Neuronal stem cell (in vitro differentiated cells): ENCODE measurements at regions not wholly inside any gene's neighbourhood (a gene's known extent, or its start where the extent isn't known, plus 50 kb on each side); places are given as distances from the start of the nearest gene placed in this dataset.

ENCODE experiments used
- DNase-seq: peaks from one replicate; pipeline ENCODE4 v3.0.0-alpha.2; 2013; ENCODE audit warnings: low spot score
- H2AFZ ChIP-seq: one replicate; pipeline ENCODE4 v1.6.1; 2013; ENCODE audit warnings: mild to moderate bottlenecking, low read length, inconsistent platforms
- H2AK5ac ChIP-seq: 2 replicates; pipeline ENCODE4 v1.6.1; 2013; ENCODE audit warnings: low read depth, mild to moderate bottlenecking, inconsistent platforms, low read length, moderate library complexity, mixed read lengths
- H2BK120ac ChIP-seq: 2 replicates; pipeline ENCODE4 v1.6.1; 2013; ENCODE audit warnings: low read depth, mild to moderate bottlenecking, inconsistent platforms, low read length, moderate library complexity, mixed read lengths
- H2BK12ac ChIP-seq: one replicate; pipeline ENCODE4 v1.6.1; 2013; ENCODE audit warnings: low read length, inconsistent platforms
- H2BK15ac ChIP-seq: 2 replicates; pipeline ENCODE4 v1.6.1; 2013; ENCODE audit warnings: mild to moderate bottlenecking, low read length, inconsistent platforms, mixed read lengths
- H2BK5ac ChIP-seq: one replicate; pipeline ENCODE4 v1.6.1; 2013; ENCODE audit warnings: inconsistent platforms, mild to moderate bottlenecking, low read length, moderate library complexity
- H3K14ac ChIP-seq: one replicate; pipeline ENCODE4 v1.6.1; 2013; ENCODE audit warnings: low read length, inconsistent platforms
- H3K18ac ChIP-seq: 2 replicates; pipeline ENCODE4 v1.6.1; 2013; ENCODE audit warnings: low read length, inconsistent platforms
- H3K23ac ChIP-seq: 2 replicates; pipeline ENCODE4 v1.6.1; 2013; ENCODE audit warnings: low read depth, mild to moderate bottlenecking, mixed read lengths, low read length, inconsistent platforms; ENCODE audit not compliant: poor library complexity
- H3K27ac ChIP-seq: replicated peaks from 3 replicates; pipeline ENCODE4 v1.5.1; 2013; ENCODE audit warnings: low read length, inconsistent platforms
- H3K27me3 ChIP-seq, 3 experiments: 2 replicates each; pipeline ENCODE4 v1.6.1; 2013; ENCODE audit warnings: low read length in 3 of 3, mild to moderate bottlenecking in 2 of 3, inconsistent platforms in 1 of 3, low read depth in 1 of 3, mixed read lengths in 1 of 3, moderate library complexity in 1 of 3; ENCODE audit not compliant: control insufficient read depth in 3 of 3, insufficient read depth in 3 of 3
- H3K36me3 ChIP-seq, 2 donors: replicated peaks in 1 of 2; 2 replicates each; pipeline ENCODE4 v1.6.1; 2013; ENCODE audit warnings: low read length in 2 of 2; ENCODE audit not compliant: control insufficient read depth in 2 of 2, insufficient read depth in 2 of 2
- H3K4ac ChIP-seq: 2 replicates; pipeline ENCODE4 v1.6.1; 2013; ENCODE audit warnings: inconsistent platforms, mild to moderate bottlenecking, low read length, moderate library complexity
- H3K4me1 ChIP-seq, 2 donors: 1 replicate in 1 of 2; 2 replicates in 1 of 2; pipeline ENCODE4 v1.6.1; 2013; ENCODE audit warnings: low read length in 2 of 2, low read depth in 1 of 2; ENCODE audit not compliant: control insufficient read depth in 2 of 2, insufficient read depth in 1 of 2
- H3K4me2 ChIP-seq: one replicate; pipeline ENCODE4 v1.6.1; 2013; ENCODE audit warnings: mild to moderate bottlenecking, low read length, inconsistent platforms; ENCODE audit not compliant: insufficient read depth, poor library complexity, severe bottlenecking
- H3K4me3 ChIP-seq, 2 donors: 2 replicates each; pipeline ENCODE4 v1.5.1; 2013; ENCODE audit warnings: low read length in 2 of 2, mild to moderate bottlenecking in 2 of 2, inconsistent platforms in 1 of 2, moderate library complexity in 1 of 2
- H3K79me1 ChIP-seq: one replicate; pipeline ENCODE4 v1.6.1; 2013; ENCODE audit warnings: low read depth, mild to moderate bottlenecking, inconsistent platforms, low read length, moderate library complexity
- H3K9ac ChIP-seq: one replicate; pipeline ENCODE4 v1.6.1; 2013; ENCODE audit warnings: mild to moderate bottlenecking, low read depth, low read length, inconsistent platforms; ENCODE audit not compliant: poor library complexity
- H3K9me3 ChIP-seq, 2 donors: replicated peaks in 1 of 2; 2 replicates each; pipeline versions ENCODE3 to v1.6.1; 2013; ENCODE audit warnings: low read length in 2 of 2, mild to moderate bottlenecking in 2 of 2, inconsistent platforms in 1 of 2, low read depth in 1 of 2, mixed read lengths in 1 of 2, moderate library complexity in 1 of 2; ENCODE audit not compliant: control insufficient read depth in 2 of 2, insufficient read depth in 1 of 2
- H4K8ac ChIP-seq: one replicate; pipeline ENCODE4 v1.6.1; 2013; ENCODE audit warnings: low read depth, mild to moderate bottlenecking, inconsistent platforms, low read length, moderate library complexity
- H4K91ac ChIP-seq: one replicate; pipeline ENCODE4 v1.6.1; 2013; ENCODE audit warnings: low read length, low read depth, mild to moderate bottlenecking, inconsistent platforms; ENCODE audit not compliant: poor library complexity
- WGBS, 2 donors: extraction: QIAGEN DNeasy Blood & Tissue Kit; methylation state at CpG; one replicate each; pipeline ENCODE4 v1.1.7; 2013; ENCODE audit warnings: missing lambda C conversion rate in 2 of 2, mixed read lengths in 1 of 2; ENCODE audit not compliant: insufficient read length in 2 of 2, insufficient replicate concordance in 1 of 2; ENCODE audit errors: extremely low coverage in 2 of 2; 5-methylcytosine and 5-hydroxymethylcytosine counted together

GRCh38 chr2:207319316-207319715 lies 153.6 kb upstream of the KLF7 start:
- Histone ChIP-seq H3K4me2 (no peak overlapping the region), H2BK15ac (no peak overlapping the region)

GRCh38 chr2:207320381-207321159 lies 154.8 kb upstream of the KLF7 start:
- Histone ChIP-seq H3K9me3 (peaks cover 0 to 2% of the 10 kb centered on the region in 2 donors), H2BK15ac (no peak overlapping the region), H3K27ac (no peak overlapping the region), H2AK5ac (no peak overlapping the region), H3K23ac (no peak overlapping the region), H2BK120ac (no peak overlapping the region), H3K4me2 (no peak overlapping the region), H3K9ac (no peak overlapping the region), H4K8ac (no peak overlapping the region), H3K27me3 (no peaks in the 10 kb centered on the region), H3K4me3 (no peak overlapping the region), H3K4me1 (peaks cover 0 to 13% of the 10 kb centered on the region in 2 donors), H2BK12ac (no peak overlapping the region), H3K79me1 (no peaks in the 10 kb centered on the region), H3K14ac (no peak overlapping the region), H3K18ac (no peak overlapping the region), H4K91ac (no peak overlapping the region), H2AFZ (peak overlapping the region; percentile 27), H3K36me3 (no peaks in the 10 kb centered on the region), H3K4ac (no peak overlapping the region), H2BK5ac (no peak overlapping the region)
- no peak for DNase-seq
- WGBS, 2 donors: no CpG with 5 or more reads among the region's 5 CpGs

More at GRCh38 chr2:207319316-207319715, 153.6 kb upstream of the KLF7 start:
- no peak for DNase-seq
- H3K4me3 ChIP-seq: no peak overlapping the region
- no peak overlapping the region for H3K18ac ChIP-seq
- H2BK5ac ChIP-seq: no peak overlapping the region
- no peak overlapping the region for H3K23ac ChIP-seq
- no peak overlapping the region for H3K27ac ChIP-seq
- H2BK120ac ChIP-seq: no peak overlapping the region
- no peak overlapping the region for H2BK12ac ChIP-seq
- H3K9ac ChIP-seq: no peak overlapping the region
- no peak overlapping the region for H3K4ac ChIP-seq
- peaks cover 0 to 2% of the 10 kb centered on the region in 2 donors for H3K9me3 ChIP-seq
- no peaks in the 10 kb centered on the region for H3K36me3 ChIP-seq
- no peak overlapping the region for H4K91ac ChIP-seq
- H2AK5ac ChIP-seq: peak overlapping the region; percentile 28
- H3K79me1 ChIP-seq: no peaks in the 10 kb centered on the region
- peaks cover 0 to 19% of the 10 kb centered on the region in 2 donors for H3K4me1 ChIP-seq
- no peaks in the 10 kb centered on the region for H3K27me3 ChIP-seq
- no peak overlapping the region for H2AFZ ChIP-seq
- H3K14ac ChIP-seq: no peak overlapping the region
- H4K8ac ChIP-seq: no peak overlapping the region

DNA sequence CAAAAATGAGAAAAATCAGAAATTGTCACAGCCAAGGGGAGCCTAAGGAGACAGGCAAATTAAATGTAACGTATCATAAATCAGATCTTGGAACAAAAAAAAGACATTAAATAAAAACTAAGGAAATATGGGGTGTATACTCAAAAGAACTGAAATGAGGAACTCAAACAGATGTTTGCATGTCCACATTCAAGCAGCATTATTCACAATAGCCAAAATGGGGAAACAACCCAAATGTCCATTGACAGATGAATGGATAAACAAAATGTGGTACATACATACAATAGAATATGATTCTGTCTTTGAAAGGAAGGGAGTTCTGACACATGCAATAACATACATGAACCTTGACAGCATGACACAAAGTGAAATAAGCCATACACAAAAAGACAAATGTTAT lies 155.8 kb upstream of the KLF7 start:
- Histone ChIP-seq H3K14ac (no peak overlapping the region), H2BK5ac (no peak overlapping the region), H2BK120ac (no peak overlapping the region), H3K4ac (no peak overlapping the region), H4K8ac (no peak overlapping the region), H2BK12ac (no peak overlapping the region), H3K79me1 (no peaks in the 10 kb centered on the region), H3K27ac (no peak overlapping the region), H3K4me1 (peaks cover 0 to 4% of the 10 kb centered on the region in 2 donors), H3K27me3 (no peaks in the 10 kb centered on the region), H3K36me3 (no peaks in the 10 kb centered on the region), H3K9me3 (peaks cover 0 to 2% of the 10 kb centered on the region in 2 donors), H4K91ac (no peak overlapping the region), H3K23ac (no peak overlapping the region), H3K4me2 (no peak overlapping the region), H3K18ac (no peak overlapping the region), H2AK5ac (no peak overlapping the region), H3K4me3 (no peak overlapping the region), H2BK15ac (no peak overlapping the region), H3K9ac (no peak overlapping the region), H2AFZ (no peak overlapping the region)
- WGBS, 2 donors: no CpG with 5 or more reads among the region's 1 CpG
- DNase-seq: no peak

- Histone ChIP-seq H4K91ac (no peak overlapping the region), H3K27me3 (no peaks in the 10 kb centered on the region), H3K4me3 (no peak overlapping the region), H3K9ac (no peak overlapping the region), H2AK5ac (no peak overlapping the region), H3K4me2 (no peak overlapping the region), H3K79me1 (no peaks in the 10 kb centered on the region), H3K27ac (no peak overlapping the region), H3K14ac (no peak overlapping the region), H3K4ac (no peak overlapping the region), H4K8ac (no peak overlapping the region), H3K9me3 (peaks cover 0 to 2% of the 10 kb centered on the region in 2 donors), H2BK5ac (no peak overlapping the region), H3K18ac (no peak overlapping the region), H3K36me3 (no peaks in the 10 kb centered on the region), H2BK120ac (no peak overlapping the region), H2BK15ac (no peak overlapping the region), H3K4me1 (no peaks in the 10 kb centered on the region), H3K23ac (no peak overlapping the region), H2AFZ (no peak overlapping the region), H2BK12ac (no peak overlapping the region)
- no CpG with 5 or more reads among the region's 1 CpG for WGBS, 2 donors
- no peak for DNase-seq
Observed at GRCh38 chr2:207324001-207324400, 158.3 kb upstream of the KLF7 start.
